GM19035 (cell line): ENCODE measurements at regions not wholly inside any gene's neighbourhood (a gene's known extent, or its start where the extent isn't known, plus 50 kb on each side); places are given as distances from the start of the nearest gene placed in this dataset.
"Not testable (repeated sequence)": the region's sequence is repeated elsewhere in the genome, so short reads cannot be mapped to it uniquely, and the experiment has no call there.

Experiments used
- ATAC-seq: cut with Tn5 transposase; IDR thresholded peaks from one replicate; pipeline ENCODE4 v1.9.1; 2021; ENCODE audit not compliant: unreplicated experiment

GRCh38 chr4:125787707-125788106 is 473.0 kb downstream of the FAT4 start:
- no peak for ATAC-seq

- ATAC-seq, result no peak
These were observed 474.3 kb downstream of the FAT4 start for GRCh38 chr4:125789023-125789422.

GRCh38 chr4:125791896-125792295 is 477.1 kb downstream of the FAT4 start:
- no peak for ATAC-seq

GRCh38 chr4:125794989-125795388 is 480.2 kb downstream of the FAT4 start:
- ATAC-seq, result no peak

- ATAC-seq, result no peak
These were observed 481.4 kb downstream of the FAT4 start for GRCh38 chr4:125796138-125796537.

GRCh38 chr4:125797621-125798020 is 482.9 kb downstream of the FAT4 start:
- not testable (repeated sequence) for ATAC-seq

- ATAC-seq, result no peak
These were observed 486.6 kb downstream of the FAT4 start for GRCh38 chr4:125801373-125801772.

- no peak for ATAC-seq
These were observed 487.2 kb downstream of the FAT4 start for GRCh38 chr4:125801924-125802323.

GRCh38 chr4:125808022-125808421 is 493.3 kb downstream of the FAT4 start:
- ATAC-seq, result no peak

- ATAC-seq, result no peak
These were observed 493.8 kb downstream of the FAT4 start for GRCh38 chr4:125808570-125808969.

GRCh38 chr4:125811892-125812291 is 497.1 kb downstream of the FAT4 start:
- ATAC-seq, result no peak

- no peak for ATAC-seq
These were observed 512.3 kb downstream of the FAT4 start for GRCh38 chr4:125826801-125827695.

GRCh38 chr4:125827696-125828052 is 512.9 kb downstream of the FAT4 start:
- ATAC-seq, result no peak

GRCh38 chr4:125828346-125828745 is 513.6 kb downstream of the FAT4 start:
- ATAC-seq, result no peak

- no peak for ATAC-seq
These were observed 517.4 kb downstream of the FAT4 start for GRCh38 chr4:125832161-125832560.

GRCh38 chr4:125836597-125837195 is 521.9 kb downstream of the FAT4 start:
- no peak for ATAC-seq

GRCh38 chr4:125837493-125838201 is 522.9 kb downstream of the FAT4 start:
- no peak for ATAC-seq

- ATAC-seq, result no peak
These were observed 523.4 kb downstream of the FAT4 start for GRCh38 chr4:125838202-125838601.

GRCh38 chr4:125838924-125839323 is 524.2 kb downstream of the FAT4 start:
- no peak for ATAC-seq

- no peak for ATAC-seq
These were observed 529.2 kb downstream of the FAT4 start for GRCh38 chr4:125843947-125844346.

GRCh38 chr4:125847518-125847917 is 532.8 kb downstream of the FAT4 start:
- ATAC-seq, result no peak

- no peak for ATAC-seq
These were observed 535.1 kb downstream of the FAT4 start for GRCh38 chr4:125849869-125850268.
